ENCODE measurements at regions not wholly inside any gene's neighbourhood (a gene's known extent, or its start where the extent isn't known, plus 50 kb on each side); places are given as distances from the start of the nearest gene placed in this dataset.

DNA sequence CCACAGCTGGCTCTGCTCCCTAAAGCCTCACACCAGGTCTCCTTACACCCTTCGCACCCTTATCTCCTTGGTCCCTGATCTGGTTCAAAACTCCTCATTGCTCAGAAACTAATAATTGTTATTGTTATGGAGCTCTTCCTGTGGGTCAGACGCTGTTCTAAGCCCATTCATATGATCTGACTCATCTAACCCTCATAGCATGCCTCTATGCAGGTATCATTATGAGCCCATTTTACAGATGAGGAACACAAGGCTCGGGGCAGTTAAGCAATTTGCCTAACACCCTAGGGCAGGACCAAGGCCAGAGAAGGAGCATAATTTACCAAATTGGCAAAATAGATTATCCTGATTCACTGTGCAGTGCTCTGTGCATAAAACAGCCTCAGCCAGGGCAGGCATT is 51.8 kb upstream of the CCDC167 start:
- TF ChIP-seq, protein P1, sequence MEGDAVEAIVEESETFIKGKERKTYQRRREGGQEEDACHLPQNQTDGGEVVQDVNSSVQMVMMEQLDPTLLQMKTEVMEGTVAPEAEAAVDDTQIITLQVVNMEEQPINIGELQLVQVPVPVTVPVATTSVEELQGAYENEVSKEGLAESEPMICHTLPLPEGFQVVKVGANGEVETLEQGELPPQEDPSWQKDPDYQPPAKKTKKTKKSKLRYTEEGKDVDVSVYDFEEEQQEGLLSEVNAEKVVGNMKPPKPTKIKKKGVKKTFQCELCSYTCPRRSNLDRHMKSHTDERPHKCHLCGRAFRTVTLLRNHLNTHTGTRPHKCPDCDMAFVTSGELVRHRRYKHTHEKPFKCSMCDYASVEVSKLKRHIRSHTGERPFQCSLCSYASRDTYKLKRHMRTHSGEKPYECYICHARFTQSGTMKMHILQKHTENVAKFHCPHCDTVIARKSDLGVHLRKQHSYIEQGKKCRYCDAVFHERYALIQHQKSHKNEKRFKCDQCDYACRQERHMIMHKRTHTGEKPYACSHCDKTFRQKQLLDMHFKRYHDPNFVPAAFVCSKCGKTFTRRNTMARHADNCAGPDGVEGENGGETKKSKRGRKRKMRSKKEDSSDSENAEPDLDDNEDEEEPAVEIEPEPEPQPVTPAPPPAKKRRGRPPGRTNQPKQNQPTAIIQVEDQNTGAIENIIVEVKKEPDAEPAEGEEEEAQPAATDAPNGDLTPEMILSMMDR (conservative IDR thresholded peaks at IDR 0.05 in 1 of 2, IDR thresholded peaks at IDR 0.05 in 1 of 2; ENCODE audit: extremely low read depth in 1 of 2, insufficient read depth in 1 of 2, low read depth in 1 of 2, low read length in 2 of 2): no peak
- no peak for TF ChIP-seq EZH2 (IDR thresholded peaks at IDR 0.05; ENCODE audit: borderline replicate concordance, low read length)
